Subcutaneous abdominal adipose tissue (tissue), 5 donors: ENCODE measurements at regions not wholly inside any gene's neighbourhood (a gene's known extent, or its start where the extent isn't known, plus 50 kb on each side); places are given as distances from the start of the nearest gene placed in this dataset.

Source experiments
- H3K27ac ChIP-seq: one replicate; pipeline ENCODE4 v1.7.0; 2013; ENCODE audit warnings: low read depth, mild to moderate bottlenecking, inconsistent platforms, low read length, moderate library complexity
- H3K27me3 ChIP-seq, 5 donors: one replicate each; pipeline ENCODE4 v1.7.0; 2013; ENCODE audit warnings: low read length in 5 of 5, inconsistent platforms in 1 of 5; ENCODE audit not compliant: control insufficient read depth in 5 of 5, insufficient read depth in 4 of 5
- H3K36me3 ChIP-seq, 5 donors: one replicate each; pipeline ENCODE4 v1.7.0; 2013; ENCODE audit warnings: low read length in 5 of 5; ENCODE audit not compliant: control insufficient read depth in 5 of 5, insufficient read depth in 5 of 5
- H3K4me1 ChIP-seq, 5 donors: one replicate each; pipeline ENCODE4 v1.7.0; 2013; ENCODE audit warnings: low read length in 5 of 5, mild to moderate bottlenecking in 3 of 5, moderate library complexity in 1 of 5; ENCODE audit not compliant: control insufficient read depth in 5 of 5, insufficient read depth in 5 of 5
- H3K4me3 ChIP-seq, 5 donors: one replicate each; pipeline ENCODE4 v1.7.0; 2013; ENCODE audit warnings: low read length in 5 of 5, low read depth in 1 of 5
- H3K9ac ChIP-seq, 5 donors: one replicate each; pipeline ENCODE4 v1.7.0; 2013; ENCODE audit warnings: low read length in 5 of 5, mild to moderate bottlenecking in 4 of 5, moderate library complexity in 3 of 5
- H3K9me3 ChIP-seq, 5 donors: one replicate each; pipeline ENCODE4 v1.7.0; 2013; ENCODE audit warnings: low read length in 5 of 5; ENCODE audit not compliant: control insufficient read depth in 5 of 5
- donor health status: healthy.
- donor health status: healthy.
- donor health status: healthy.
- donor health status: healthy.
- donor health status: healthy.

DNA sequence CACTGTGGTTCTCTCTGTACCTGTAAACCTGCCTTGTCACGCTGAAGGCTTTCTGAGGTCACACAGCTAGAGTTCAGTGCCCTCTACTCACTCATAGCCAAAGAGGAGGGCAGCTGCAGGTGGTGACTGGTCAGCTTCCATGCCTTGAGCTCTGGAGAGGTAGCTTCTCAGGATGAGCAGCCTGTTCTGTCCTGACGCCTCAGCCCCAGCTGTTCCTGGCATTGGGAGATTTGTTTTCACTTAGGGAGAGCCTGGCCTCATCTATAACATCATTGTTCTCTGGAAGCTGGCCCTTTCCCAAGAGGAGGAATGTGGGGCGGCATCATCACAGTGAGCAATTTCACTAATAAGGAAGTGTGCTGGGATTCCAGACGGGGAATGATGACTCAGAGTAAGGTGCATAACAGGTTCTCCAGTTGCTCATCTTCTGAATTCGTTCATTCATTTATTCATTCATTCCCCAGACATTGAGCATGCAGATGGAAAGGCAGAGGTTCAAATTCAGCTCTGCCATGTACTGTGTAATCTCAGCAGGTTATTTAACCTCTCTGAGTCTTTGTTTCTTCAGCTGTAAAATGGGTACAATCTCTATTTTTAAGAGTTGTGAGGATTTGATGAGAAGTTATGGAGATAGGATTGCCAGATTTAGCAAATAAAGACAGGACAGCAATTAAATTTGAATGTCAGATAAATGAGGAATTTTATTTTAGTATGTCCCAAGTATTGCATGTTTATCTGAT lies 255.8 kb upstream of the CRY1 start:
- no peak overlapping the region for H3K4me3 ChIP-seq
- H3K9ac ChIP-seq: no peak overlapping the region
- no peaks in the 10 kb centered on the region for H3K27me3 ChIP-seq
- H3K4me1 ChIP-seq: peaks cover 0 to 20% (median 12%) of the 10 kb centered on the region in 5 donors
- no peak overlapping the region for H3K27ac ChIP-seq
- peaks cover 0 to 6% (median 4%) of the 10 kb centered on the region in 5 donors for H3K9me3 ChIP-seq
- H3K36me3 ChIP-seq: no peaks in the 10 kb centered on the region

GRCh38 chr12:107349839-107350238 lies 256.5 kb upstream of the CRY1 start:
- peaks cover 0 to 6% (median 4%) of the 10 kb centered on the region in 5 donors for H3K9me3 ChIP-seq
- H3K4me1 ChIP-seq: peaks cover 0 to 20% (median 12%) of the 10 kb centered on the region in 5 donors
- no peaks in the 10 kb centered on the region for H3K27me3 ChIP-seq
- H3K4me3 ChIP-seq: no peak overlapping the region
- no peak overlapping the region for H3K27ac ChIP-seq
- H3K36me3 ChIP-seq: no peaks in the 10 kb centered on the region
- no peak overlapping the region for H3K9ac ChIP-seq

DNA sequence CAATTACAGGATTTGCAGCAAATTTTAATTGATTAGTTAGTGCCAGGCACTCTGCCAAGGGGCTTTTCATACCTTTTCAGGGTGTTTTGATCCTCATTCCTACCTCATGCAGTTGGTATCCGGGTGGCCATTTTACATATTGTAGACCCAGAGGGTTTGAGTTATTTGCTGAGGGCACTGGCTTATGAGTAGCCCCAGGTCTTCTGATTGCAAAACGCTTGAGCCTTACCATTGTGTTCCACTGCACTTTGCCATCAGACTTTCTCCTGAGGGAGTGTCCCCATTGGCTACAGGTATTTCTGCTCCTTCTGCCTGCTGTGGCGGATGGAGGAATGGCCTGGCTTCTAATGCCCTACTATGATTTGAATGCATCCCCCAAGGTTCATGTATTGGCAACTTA lies 257.8 kb upstream of the CRY1 start:
- Histone ChIP-seq H3K27me3 (no peaks in the 10 kb centered on the region), H3K4me3 (no peak overlapping the region), H3K36me3 (no peaks in the 10 kb centered on the region), H3K27ac (no peak overlapping the region), H3K9me3 (peaks cover 0 to 6% (median 4%) of the 10 kb centered on the region in 5 donors), H3K9ac (no peak overlapping the region), H3K4me1 (peaks cover 0 to 20% (median 12%) of the 10 kb centered on the region in 5 donors)

- Histone ChIP-seq H3K36me3 (no peaks in the 10 kb centered on the region), H3K27ac (no peak overlapping the region), H3K4me3 (no peak overlapping the region), H3K4me1 (peaks cover 0 to 20% (median 12%) of the 10 kb centered on the region in 5 donors), H3K27me3 (no peaks in the 10 kb centered on the region), H3K9ac (no peak overlapping the region), H3K9me3 (peaks cover 0 to 6% (median 4%) of the 10 kb centered on the region in 5 donors)
Measured at GRCh38 chr12:107351713-107352112, 258.4 kb upstream of the CRY1 start.

DNA sequence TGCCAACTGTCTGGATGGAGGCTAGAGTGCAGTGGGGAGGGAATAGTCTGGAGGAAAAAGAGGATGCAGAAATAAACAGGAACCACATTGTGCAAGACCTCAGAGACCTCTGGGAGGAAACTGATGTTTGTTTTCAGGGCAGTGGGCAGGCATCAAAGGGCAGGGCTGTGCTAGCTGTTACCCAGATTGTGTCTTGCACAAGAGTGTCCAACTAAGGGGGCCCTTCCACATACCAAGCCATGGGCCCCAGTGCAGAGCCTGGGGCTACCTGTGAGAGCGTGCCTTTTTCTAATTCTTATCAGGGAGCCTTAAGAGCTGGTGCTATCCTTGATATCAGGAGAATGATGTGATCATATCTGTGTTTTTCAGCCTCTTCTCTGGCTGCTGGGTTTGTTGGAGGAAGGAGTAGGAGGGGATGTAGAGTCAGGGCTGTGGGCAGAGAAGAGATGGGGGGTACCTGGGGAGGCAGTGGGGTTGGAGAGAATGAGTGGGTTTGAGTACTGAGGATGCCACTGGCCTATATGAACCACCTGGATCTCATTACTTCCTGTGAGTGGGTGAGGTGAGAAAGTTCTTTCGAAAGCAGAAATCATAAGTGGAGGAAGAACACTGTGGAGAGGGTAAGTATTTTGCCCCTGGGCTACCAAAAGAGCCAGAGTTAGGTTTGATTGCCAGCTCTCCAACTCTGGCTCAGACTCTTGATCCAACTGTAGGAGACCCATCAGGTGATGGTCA lies 259.2 kb upstream of the CRY1 start:
- Histone ChIP-seq H3K9me3 (peaks cover 0 to 3% (median under 1%) of the 10 kb centered on the region in 5 donors), H3K36me3 (no peaks in the 10 kb centered on the region), H3K27ac (no peak overlapping the region), H3K4me1 (peaks cover 0 to 22% (median 12%) of the 10 kb centered on the region in 5 donors), H3K4me3 (no peak overlapping the region), H3K27me3 (no peaks in the 10 kb centered on the region), H3K9ac (no peak overlapping the region)

DNA sequence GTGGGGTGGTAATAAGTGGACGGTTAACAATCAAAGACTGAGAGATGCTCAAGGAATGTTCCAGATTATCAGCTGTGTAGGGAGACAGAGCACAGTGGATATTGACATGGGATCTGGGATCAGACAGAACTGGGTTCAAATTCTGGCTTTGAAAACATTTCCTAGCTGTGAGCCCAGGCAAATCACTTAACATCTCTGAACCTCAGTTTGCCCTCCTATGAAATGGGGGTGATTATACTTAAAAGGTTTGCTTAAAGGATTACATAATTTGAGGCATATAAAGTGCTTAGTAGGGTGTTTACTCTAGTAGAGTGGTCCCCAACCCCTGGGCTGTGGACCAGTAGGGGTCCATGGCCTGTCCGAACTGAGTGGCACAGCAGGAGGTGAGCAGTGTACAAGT lies 260.0 kb upstream of the CRY1 start:
- Histone ChIP-seq H3K27me3 (no peaks in the 10 kb centered on the region), H3K36me3 (no peaks in the 10 kb centered on the region), H3K9me3 (no peaks in the 10 kb centered on the region), H3K27ac (no peak overlapping the region), H3K4me3 (no peak overlapping the region), H3K4me1 (peaks cover 0 to 23% (median 12%) of the 10 kb centered on the region in 5 donors), H3K9ac (no peak overlapping the region)

- H3K27ac ChIP-seq: no peak overlapping the region
Measured at GRCh38 chr12:107355004-107355565, 261.7 kb upstream of the CRY1 start.

DNA sequence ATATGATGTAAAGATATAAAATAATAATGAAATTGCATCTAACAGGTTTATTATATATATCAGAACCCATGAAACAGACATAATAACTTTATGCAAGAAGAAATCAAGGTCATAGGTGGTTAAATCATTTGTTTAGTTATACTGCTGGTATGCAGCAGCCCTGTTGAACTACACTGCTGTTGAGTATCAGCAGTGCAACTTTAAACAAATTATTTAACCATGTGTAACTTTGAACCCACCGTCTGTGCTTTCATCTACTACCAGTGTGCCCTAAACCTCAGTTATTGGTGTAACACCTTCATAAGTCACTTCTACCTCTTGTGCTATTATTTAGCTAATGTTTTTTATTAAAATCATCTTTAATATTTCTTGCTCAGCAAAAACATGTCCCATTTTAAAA lies 262.3 kb upstream of the CRY1 start:
- Histone ChIP-seq H3K27ac (no peak overlapping the region), H3K4me3 (no peak overlapping the region), H3K27me3 (no peaks in the 10 kb centered on the region), H3K36me3 (no peaks in the 10 kb centered on the region), H3K9ac (no peak overlapping the region), H3K4me1 (peaks cover 0 to 23% (median 12%) of the 10 kb centered on the region in 5 donors), H3K9me3 (no peaks in the 10 kb centered on the region)

More at GRCh38 chr12:107355004-107355565, 261.7 kb upstream of the CRY1 start:
- H3K36me3 ChIP-seq: no peaks in the 10 kb centered on the region
- no peak overlapping the region for H3K4me3 ChIP-seq
- no peak overlapping the region for H3K9ac ChIP-seq
- H3K27me3 ChIP-seq: no peaks in the 10 kb centered on the region
- no peaks in the 10 kb centered on the region for H3K9me3 ChIP-seq
- peaks cover 0 to 23% (median 12%) of the 10 kb centered on the region in 5 donors for H3K4me1 ChIP-seq

DNA sequence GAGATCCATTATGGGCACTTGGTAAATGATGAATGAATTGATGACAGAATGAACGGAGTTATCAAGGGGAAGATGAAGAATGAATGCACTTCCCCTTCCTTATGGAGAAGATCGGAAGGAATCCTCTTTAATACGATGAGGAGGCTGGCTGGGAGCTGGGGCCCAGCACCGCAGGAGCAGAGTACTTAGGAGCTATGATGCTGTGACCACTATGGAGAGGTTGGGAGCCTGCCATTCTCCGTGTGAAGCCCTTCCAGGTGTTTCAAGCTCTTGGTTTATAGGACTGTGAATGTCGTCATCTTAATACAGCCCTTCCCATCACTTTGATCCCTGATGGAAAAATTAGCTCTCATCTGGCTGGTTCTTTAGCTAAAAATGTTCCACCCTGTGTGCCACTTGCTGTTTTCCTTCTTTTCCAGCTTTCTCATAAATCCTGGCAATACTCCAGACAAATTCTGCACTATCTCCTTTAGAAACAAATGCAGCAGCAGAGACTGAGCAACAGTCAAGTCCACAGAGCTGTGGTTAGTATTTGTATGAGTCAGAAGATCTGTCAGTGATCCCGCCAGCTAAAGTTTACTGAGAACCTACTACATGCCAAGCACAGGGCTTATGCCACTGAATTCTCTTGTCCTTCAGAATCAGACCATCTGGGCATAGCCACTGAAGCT lies 263.1 kb upstream of the CRY1 start:
- Histone ChIP-seq H3K27ac (no peak overlapping the region), H3K9ac (no peak overlapping the region), H3K4me3 (no peak overlapping the region), H3K9me3 (no peaks in the 10 kb centered on the region), H3K4me1 (peaks cover 0 to 21% (median 12%) of the 10 kb centered on the region in 5 donors), H3K36me3 (no peaks in the 10 kb centered on the region), H3K27me3 (no peaks in the 10 kb centered on the region)
